ENCODE measurements at regions not wholly inside any gene's neighbourhood (a gene's known extent, or its start where the extent isn't known, plus 50 kb on each side); places are given as distances from the start of the nearest gene placed in this dataset.

- TF ChIP-seq CTCF (IDR thresholded peaks at IDR 0.05) (no peak), POLR2A (IDR thresholded peaks at IDR 0.05) (no peak)
Measured at GRCh38 chr2:67825476-67825875, 237.3 kb downstream of the C1D start.
